Testis (tissue), 2 donors: ENCODE measurements at regions not wholly inside any gene's neighbourhood (a gene's known extent, or its start where the extent isn't known, plus 50 kb on each side); places are given as distances from the start of the nearest gene placed in this dataset.

Experiments used
- CTCF ChIP-seq, 3 experiments: fragments of 450-650 bp in 2 of 3; fragments of 200-600 bp in 1 of 3; sonication (generic) in 1 of 3; IDR thresholded peaks; one replicate each; pipeline ENCODE4 v1.5.1; 2016 to 2019; ENCODE audit warnings: antibody characterized with exemption in 3 of 3, mild to moderate bottlenecking in 2 of 3, moderate library complexity in 1 of 3
- POLR2A ChIP-seq: fragments of 450-650 bp; IDR thresholded peaks from one replicate; pipeline ENCODE4 v1.6.1; 2017; ENCODE audit warnings: antibody characterized with exemption, mild to moderate bottlenecking, moderate library complexity

DNA sequence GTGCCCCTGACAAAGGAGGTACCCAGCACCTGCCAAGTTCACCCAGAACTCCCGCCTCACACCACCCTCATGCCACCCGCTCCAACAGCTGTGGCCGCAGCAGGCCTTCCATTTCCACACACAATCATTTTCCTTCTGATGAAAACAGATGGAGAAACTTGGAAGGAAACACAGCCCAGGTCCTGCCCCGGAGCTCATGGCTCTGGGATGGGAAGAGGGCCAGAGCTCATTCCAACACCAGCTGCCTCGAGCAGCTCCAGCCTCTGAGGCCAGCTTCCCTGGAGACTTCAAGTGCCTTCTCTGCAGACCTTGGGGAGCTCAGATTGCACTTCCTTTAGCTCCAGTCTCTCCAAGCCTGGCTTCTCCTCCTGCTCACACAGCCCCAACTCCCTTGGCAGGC, 55.1 kb upstream of the CMKLR1 start:
- TF ChIP-seq CTCF (IDR thresholded peaks at IDR 0.05) (no peak), POLR2A (no peak)
